ENCODE measurements at regions not wholly inside any gene's neighbourhood (a gene's known extent, or its start where the extent isn't known, plus 50 kb on each side); places are given as distances from the start of the nearest gene placed in this dataset.

DNA sequence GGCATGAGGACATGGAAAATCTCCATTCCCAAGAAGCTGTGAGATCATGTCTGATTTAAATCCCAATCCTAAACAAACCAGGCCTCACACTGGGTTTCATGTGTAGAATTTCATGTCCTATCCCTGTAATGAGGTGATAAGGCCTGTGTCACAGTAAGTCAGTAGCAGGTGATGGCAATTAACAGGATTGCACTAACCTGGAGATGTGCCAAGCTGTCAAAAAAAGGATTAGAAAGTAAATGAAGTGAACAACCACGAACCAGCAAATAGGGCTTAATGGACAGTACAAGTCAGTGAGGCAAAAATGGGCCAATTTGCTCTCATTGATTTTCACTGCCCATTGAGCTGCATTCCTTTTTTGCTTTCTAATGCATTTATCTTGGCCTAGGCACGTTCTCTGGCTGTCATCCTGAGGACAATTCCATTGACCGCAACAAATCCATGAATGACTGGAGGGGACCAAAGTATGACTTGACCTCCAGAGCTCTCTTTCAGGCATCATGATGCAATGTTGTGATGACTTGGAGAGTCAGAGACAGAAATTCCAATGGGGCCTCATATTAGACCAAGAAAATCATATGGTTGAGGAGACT is 673.6 kb upstream of the ADGRL2 start:
- BruUV-seq (replicated peaks), result no TSS peak
- no peak for TF ChIP-seq EZH2 (IDR thresholded peaks at IDR 0.05; ENCODE audit: borderline replicate concordance, low read depth, low read length, poor library complexity, severe bottlenecking)
- TF ChIP-seq, protein P1, sequence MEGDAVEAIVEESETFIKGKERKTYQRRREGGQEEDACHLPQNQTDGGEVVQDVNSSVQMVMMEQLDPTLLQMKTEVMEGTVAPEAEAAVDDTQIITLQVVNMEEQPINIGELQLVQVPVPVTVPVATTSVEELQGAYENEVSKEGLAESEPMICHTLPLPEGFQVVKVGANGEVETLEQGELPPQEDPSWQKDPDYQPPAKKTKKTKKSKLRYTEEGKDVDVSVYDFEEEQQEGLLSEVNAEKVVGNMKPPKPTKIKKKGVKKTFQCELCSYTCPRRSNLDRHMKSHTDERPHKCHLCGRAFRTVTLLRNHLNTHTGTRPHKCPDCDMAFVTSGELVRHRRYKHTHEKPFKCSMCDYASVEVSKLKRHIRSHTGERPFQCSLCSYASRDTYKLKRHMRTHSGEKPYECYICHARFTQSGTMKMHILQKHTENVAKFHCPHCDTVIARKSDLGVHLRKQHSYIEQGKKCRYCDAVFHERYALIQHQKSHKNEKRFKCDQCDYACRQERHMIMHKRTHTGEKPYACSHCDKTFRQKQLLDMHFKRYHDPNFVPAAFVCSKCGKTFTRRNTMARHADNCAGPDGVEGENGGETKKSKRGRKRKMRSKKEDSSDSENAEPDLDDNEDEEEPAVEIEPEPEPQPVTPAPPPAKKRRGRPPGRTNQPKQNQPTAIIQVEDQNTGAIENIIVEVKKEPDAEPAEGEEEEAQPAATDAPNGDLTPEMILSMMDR (conservative IDR thresholded peaks at IDR 0.05; ENCODE audit: low read depth, low read length), result no peak
- Histone ChIP-seq H3K4me3 (ENCODE audit: low read depth, low read length, poor library complexity, severe bottlenecking) (no peak overlapping the region), H3K36me3 (ENCODE audit: insufficient read depth, low read length, poor library complexity, severe bottlenecking) (no peaks in the 10 kb centered on the region), H3K27ac (ENCODE audit: low read depth, low read length, poor library complexity, severe bottlenecking) (no peak overlapping the region), H3K27me3 (replicated peaks; ENCODE audit: insufficient read depth, low read depth, low read length, poor library complexity) (no peaks in the 10 kb centered on the region), H3K4me1 (ENCODE audit: insufficient read depth, low read length, poor library complexity, severe bottlenecking) (peaks cover 43% of the 10 kb centered on the region), H3K9me3 (ENCODE audit: low read depth, low read length, poor library complexity, severe bottlenecking) (no peaks in the 10 kb centered on the region)
- DNase-seq (ENCODE audit: low spot score), result peak; percentile 19
- ChIA-PET POLR2A (ENCODE audit: low non-redundant PET) (no interaction called here), CTCF (interaction anchor here (0.5 kb wide), 1 partner anchor 13 kb away, joined by 3 read pairs; no protein-coding TSS in a partner anchor)
- intact Hi-C loops (cut with micrococcal nuclease; ENCODE audit: unreplicated experiment), result no loop called here

DNA sequence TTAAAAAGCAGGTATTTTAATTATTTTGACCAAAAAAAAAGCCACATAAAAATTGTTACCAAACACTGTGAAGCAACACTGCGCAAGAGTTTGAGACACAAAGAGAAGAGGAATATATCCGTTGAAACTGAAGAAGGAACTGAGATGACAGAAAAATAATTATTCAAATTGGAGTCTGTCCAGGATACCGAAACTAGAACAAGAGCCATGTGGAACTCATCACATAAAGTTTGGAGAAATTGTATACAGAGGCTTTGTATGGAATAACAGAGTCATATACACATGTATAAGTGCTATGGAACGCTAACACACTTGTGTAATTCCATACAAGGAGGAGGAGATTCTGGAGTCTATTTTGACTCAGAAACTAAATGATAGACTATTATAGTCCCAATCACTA is 675.1 kb upstream of the ADGRL2 start:
- TF ChIP-seq, protein P1 (conservative IDR thresholded peaks at IDR 0.05; ENCODE audit: low read depth, low read length), result no peak
- no peak for TF ChIP-seq EZH2 (IDR thresholded peaks at IDR 0.05; ENCODE audit: borderline replicate concordance, low read depth, low read length, poor library complexity, severe bottlenecking)
- no peak overlapping the region for H3K4me3 ChIP-seq (ENCODE audit: low read depth, low read length, poor library complexity, severe bottlenecking)
- ChIA-PET POLR2A (ENCODE audit: low non-redundant PET) (no interaction called here), CTCF (no interaction called here)
- no peaks in the 10 kb centered on the region for H3K36me3 ChIP-seq (ENCODE audit: insufficient read depth, low read length, poor library complexity, severe bottlenecking)
- H3K9me3 ChIP-seq (ENCODE audit: low read depth, low read length, poor library complexity, severe bottlenecking), result no peaks in the 10 kb centered on the region
- no TSS peak for BruUV-seq (replicated peaks)
- intact Hi-C loops (cut with micrococcal nuclease; ENCODE audit: unreplicated experiment), result no loop called here
- no peaks in the 10 kb centered on the region for H3K27me3 ChIP-seq (replicated peaks; ENCODE audit: insufficient read depth, low read depth, low read length, poor library complexity)
- no peak overlapping the region for H3K27ac ChIP-seq (ENCODE audit: low read depth, low read length, poor library complexity, severe bottlenecking)
- peaks cover 55% of the 10 kb centered on the region for H3K4me1 ChIP-seq (ENCODE audit: insufficient read depth, low read length, poor library complexity, severe bottlenecking)
- DNase-seq (ENCODE audit: low spot score), result peak; percentile 36

DNA sequence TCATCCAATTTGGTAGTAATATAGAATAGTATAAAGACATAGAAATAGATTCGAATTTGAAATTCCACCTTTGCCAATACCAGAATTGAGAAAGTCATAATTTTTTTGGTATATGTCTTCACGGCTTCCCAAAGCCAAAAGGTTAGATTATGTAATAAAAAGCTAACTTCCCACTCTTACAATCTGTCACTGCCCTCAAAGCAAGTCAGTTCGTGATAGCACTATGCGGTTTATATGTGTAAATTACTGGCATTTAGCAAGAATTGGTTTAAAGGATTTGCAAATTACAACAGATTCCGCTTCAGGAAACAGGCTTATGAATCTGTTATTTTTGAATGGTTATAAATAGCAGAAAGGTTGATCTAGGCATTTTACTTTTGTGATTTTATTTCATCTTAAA is 679.4 kb upstream of the ADGRL2 start:
- Histone ChIP-seq H3K4me1 (ENCODE audit: insufficient read depth, low read length, poor library complexity, severe bottlenecking) (peaks cover 41% of the 10 kb centered on the region), H3K27ac (ENCODE audit: low read depth, low read length, poor library complexity, severe bottlenecking) (no peak overlapping the region), H3K27me3 (replicated peaks; ENCODE audit: insufficient read depth, low read depth, low read length, poor library complexity) (no peaks in the 10 kb centered on the region), H3K4me3 (ENCODE audit: low read depth, low read length, poor library complexity, severe bottlenecking) (no peak overlapping the region), H3K9me3 (ENCODE audit: low read depth, low read length, poor library complexity, severe bottlenecking) (no peaks in the 10 kb centered on the region), H3K36me3 (ENCODE audit: insufficient read depth, low read length, poor library complexity, severe bottlenecking) (no peaks in the 10 kb centered on the region)
- BruUV-seq (replicated peaks), result no TSS peak
- intact Hi-C loops (cut with micrococcal nuclease; ENCODE audit: unreplicated experiment), result no loop called here
- ChIA-PET POLR2A (ENCODE audit: low non-redundant PET) (no interaction called here), CTCF (no interaction called here)
- TF ChIP-seq, protein P1 (conservative IDR thresholded peaks at IDR 0.05; ENCODE audit: low read depth, low read length), result no peak
- TF ChIP-seq EZH2 (IDR thresholded peaks at IDR 0.05; ENCODE audit: borderline replicate concordance, low read depth, low read length, poor library complexity, severe bottlenecking), result no peak
- peak; percentile 42 for DNase-seq (ENCODE audit: low spot score)

All from A673 (cell line).